ENCODE measurements at regions not wholly inside any gene's neighbourhood (a gene's known extent, or its start where the extent isn't known, plus 50 kb on each side); places are given as distances from the start of the nearest gene placed in this dataset.
A peak's percentile ranks its signal among the peaks of the same experiment; 100 is the strongest.

DNA sequence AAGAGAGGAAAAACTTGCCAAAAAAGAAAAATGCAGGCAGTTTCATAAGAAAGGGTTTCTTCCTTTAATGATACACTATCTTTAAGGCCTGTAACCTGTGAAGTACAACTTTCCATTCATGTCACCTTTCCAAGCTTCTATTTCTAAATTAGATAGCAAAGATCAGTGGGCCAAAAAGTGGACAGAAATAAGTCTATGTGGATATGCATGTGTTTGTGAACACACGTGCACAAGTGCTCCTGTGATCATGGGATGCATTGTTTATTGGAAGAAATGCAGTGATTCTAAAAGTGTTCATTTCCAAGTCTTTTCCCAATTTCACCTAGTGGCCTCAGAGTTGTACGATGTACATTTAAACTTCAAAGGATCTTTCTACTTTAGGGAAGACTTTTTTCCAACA lies 230.0 kb upstream of the BLID start:
- DNase-seq (ENCODE audit: low spot score), result no peak

DNA sequence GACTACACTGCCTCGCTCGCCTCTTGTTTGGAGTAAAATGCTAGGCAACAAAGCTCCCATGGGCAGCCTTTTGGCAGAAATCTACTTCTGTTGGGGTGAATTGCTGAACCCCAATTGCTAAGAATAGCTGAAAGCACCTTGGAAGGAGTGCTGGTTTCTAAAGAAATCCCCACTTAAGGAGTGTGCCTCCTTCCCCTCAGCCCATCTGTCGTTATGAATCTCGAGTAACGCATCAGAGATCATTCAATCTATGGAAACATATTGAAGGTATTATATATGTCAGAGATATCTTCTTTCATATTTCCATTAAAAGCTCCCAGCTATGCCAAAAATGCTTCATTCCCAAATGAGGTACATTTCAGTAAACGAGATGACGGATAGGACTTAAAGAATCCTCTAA lies 229.6 kb upstream of the BLID start:
- DNase-seq (ENCODE audit: low spot score), result no peak

DNA sequence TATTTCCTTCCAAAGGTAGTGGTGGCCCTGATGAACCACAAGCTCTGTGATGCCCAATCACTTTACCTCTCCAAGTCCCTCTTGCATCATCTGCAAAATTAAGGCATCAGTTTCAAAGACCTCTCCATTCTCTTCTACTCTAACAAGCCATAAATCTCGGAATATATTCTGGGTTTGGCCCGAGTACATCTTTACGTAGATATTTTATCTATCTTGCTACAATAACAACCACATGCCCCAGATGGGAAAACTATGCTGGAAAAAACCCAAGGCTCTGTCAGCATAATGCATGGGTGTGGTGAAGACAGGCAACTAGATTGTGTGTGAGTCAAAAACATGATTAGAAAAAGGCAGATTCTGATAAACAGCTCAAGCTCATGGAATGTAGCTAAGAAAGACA lies 228.2 kb upstream of the BLID start:
- no peak for DNase-seq (ENCODE audit: low spot score)

DNA sequence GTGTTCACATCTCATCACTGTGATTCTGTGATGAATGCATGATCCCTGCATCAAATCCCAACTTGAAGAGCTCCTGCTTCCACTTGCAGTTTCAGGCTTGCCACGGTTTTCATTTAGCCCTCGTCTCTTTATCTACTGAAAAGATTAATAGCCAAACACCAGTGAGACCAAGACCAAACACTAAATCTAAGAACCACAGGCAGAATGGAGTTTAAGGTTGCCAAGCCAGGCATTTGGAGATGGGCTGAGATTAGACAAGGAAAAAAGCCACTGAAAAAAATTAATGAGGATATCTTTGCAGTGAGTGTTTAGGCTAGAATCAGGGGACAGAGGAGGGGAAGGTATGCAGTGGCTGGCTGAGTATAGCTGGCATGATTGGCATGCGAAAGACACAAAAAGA lies 227.2 kb upstream of the BLID start:
- no peak for DNase-seq (ENCODE audit: low spot score)

DNA sequence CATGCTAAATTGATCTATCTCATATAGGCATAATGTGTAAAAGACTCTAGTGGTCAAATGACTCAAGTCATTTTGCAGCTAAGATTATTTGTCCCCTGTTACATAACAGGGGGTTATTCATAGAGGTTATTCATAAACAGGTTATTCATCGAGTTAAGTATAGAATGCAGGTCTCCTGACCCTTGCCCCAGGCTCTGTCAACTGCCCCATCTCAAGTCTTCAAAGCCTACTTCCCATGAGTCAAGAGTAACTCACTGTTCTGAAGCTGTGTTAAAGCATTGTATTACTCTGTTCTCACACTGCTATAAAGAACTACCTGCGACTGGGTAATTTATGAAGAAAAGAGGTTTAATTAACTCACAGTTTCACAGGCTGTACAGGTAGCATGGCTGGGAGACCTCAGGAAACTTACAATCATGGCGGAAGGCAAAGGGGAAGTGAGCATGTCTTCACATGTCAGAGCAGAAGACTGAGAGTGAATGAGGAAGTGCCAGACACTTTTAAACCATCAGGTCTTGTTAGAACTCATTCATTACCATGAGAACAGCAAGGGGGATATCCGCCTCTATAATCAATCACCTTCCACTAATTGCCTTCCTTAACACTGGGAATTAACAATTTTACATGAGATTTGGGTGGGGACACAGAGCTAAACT lies 226.2 kb upstream of the BLID start:
- DNase-seq (ENCODE audit: low spot score), result no peak

DNA sequence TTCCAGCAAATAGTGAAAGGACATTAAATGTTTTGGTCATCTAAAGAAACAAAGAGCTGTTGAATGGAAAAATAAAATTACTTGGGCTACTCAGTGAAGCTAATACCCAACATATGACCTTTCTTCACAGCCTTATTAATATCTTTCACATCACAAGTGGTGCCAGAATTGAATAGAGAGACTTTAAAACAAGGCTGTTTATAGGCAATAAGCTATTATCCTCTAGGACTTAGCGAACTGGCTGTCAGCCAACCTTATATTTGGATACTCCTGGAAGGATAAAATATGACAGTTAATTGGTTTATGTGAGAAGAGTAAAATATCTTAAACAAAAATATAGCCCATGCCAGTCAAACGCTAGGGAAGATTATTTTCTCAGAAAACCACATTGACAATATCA lies 225.5 kb upstream of the BLID start:
- DNase-seq (ENCODE audit: low spot score), result no peak

DNA sequence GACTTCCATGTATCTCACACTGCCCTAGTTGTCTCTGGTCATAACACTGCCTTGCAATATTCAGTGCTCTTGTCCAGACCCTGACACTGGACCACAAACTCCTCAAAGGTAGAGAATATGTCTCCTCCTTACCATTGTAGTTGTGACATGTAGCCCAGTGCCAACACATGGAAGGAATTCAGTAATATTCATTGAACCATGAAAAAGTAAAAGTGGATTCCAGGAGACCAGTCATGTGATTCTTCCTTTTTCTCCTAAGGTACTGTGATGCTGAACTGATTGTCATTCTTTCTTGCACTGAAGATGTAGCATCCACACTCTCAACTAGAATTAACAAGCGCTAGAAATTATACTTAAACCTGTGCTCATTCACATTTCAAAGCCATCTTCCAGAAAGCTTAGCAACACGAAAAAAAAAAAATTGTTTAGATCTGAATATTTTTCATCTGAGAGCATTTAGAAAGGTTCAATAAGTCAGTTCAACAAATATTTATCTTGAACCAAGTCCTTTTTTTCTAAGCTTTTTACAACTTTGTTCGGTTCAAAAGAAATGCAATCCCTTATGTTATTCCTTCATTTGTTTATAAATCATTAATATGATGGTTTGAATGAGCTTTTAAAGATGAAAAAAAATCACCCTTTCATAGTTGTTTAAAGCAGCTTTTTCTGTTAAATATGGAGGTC lies 224.7 kb upstream of the BLID start:
- DNase-seq (ENCODE audit: low spot score), result no peak

DNA sequence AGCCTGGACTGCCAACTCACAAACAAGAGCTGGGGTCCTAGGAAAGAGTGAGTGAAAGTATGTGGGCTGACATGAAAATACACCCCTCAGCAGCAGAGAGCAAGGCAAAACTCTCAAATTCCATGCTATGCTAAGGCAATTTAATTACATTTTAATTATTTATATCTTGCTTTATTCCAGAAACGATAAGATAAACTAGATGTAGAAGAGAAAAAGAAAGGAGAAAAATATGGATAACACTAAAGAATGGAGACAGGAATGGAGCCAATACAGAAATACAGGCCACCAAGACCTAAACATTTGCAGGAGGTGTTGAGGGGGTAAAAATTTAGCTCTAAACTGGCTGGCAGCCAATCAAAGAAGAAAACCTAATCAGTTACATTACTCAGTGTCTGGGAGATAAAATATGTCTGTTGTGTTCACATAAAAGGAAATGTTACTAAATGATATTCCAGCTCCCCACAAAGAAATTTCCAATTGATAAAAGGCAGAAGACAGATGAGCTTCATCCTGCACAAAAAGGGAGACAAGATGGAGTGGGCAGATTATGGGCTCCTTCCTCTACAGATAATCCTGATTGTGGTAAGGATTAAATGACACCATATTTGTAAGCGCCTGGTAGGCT lies 223.5 kb upstream of the BLID start:
- no peak for DNase-seq (ENCODE audit: low spot score)

DNA sequence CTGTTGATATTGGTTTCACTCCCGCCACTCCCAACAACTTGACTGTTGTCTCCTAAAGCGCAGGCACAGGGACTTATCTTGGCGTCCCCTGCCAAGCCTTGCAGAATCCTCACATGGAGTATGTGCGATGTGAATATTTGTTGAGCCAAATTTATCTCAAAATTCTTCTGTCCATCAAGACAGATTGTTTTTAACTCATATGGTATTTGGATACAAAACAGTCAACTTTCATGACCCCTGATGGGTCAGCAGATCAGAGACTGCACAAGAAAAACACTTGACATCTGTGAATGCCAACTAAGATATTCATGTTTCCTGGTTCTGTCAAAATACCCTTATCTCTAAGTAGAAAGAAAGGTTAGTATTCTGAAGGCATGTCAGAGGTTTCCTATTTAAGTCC lies 221.7 kb upstream of the BLID start:
- DNase-seq (ENCODE audit: low spot score), result no peak

DNA sequence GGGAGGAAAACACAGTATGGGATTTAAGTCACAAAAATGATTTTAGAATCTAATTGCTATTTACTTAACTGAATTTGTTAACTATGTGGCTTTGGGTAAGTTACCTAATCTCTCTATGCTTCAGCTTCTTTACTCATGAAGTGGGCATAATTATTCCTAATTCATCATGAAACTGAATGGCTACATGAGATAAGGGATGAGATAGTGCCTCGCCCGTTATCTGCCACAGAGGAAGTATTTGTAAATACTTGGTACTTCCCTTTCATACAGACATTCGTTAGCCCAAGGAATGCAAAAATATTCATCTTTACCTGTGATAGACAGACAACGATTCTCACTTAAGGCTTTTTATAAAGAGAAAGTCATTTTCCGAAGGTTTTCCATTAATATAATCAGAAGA lies 221.2 kb upstream of the BLID start:
- DNase-seq (ENCODE audit: low spot score), result no peak

DNA sequence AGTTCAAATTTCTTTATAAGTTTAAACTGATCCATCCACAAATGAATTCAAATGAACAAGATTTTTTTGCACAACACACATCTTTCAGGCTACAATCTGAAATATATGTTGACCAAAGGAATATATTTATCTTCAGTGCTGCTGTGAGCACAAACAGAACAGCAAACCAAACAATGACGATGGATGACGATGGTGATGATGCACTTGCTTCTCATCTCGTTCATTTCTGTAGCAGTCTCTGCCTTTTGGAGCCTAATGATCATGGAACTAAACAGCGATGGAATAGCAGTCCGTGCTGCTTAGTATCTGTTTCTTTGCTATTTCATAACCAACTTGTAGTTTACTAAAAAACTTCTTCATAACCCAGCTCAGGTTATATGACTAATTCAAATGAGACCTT lies 220.7 kb upstream of the BLID start:
- DNase-seq (ENCODE audit: low spot score), result no peak

DNA sequence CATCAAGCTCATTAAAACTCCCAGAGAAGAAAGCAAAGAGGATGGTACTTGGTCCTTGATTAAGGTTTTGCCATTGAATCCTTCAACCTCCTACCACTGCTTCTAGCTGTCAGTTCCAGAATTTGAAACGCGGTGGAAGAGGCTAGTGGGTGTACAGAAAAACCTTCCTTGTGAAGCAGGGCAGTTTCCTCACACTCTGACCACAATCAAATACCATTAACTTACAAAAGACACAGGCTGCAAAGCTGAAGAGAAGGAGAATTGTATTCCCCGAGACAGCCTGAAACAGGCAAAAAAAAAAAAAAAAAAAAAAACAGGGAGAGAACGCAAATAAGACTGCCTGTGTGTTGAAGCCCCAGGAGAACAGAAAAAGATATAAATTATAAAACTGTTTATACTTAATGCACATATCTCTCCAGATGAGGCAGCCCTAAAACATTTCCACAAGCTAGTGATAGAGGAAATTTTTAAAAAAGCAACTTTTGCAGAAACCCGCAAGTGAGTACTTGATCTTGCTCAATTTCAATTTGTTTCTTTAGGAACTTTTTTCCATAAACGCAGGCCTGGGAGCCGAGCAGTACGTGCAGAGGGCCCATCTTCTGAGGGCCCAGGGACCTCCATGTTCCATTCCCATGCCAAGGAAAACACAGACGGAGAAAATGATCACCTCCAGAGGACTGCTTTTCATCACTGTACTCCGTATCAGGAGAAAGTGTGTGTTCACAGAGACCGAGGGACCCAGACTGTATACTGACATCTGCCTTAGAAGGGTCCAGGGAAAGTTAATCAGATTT lies 218.7 kb upstream of the BLID start:
- no peak for DNase-seq (ENCODE audit: low spot score)

DNA sequence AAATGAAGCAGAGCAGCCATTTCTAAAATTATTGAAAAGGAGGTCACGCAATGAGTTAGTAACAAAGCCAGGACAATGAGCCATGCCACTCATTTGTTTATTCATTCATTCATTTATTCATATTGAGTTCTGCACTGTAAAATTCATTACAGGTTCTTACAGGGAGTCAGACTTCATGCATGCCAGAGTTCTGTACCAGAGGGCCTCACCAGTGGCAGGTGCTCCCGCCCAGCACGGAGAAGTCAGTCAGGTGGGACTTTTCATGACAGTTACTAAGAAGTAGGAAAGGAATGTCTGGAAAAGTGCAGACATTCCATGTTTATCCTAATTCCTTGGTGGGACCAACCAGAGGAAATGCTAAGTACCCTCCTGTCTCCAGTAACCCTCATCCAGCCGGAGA lies 217.5 kb upstream of the BLID start:
- DNase-seq (ENCODE audit: low spot score), result no peak

DNA sequence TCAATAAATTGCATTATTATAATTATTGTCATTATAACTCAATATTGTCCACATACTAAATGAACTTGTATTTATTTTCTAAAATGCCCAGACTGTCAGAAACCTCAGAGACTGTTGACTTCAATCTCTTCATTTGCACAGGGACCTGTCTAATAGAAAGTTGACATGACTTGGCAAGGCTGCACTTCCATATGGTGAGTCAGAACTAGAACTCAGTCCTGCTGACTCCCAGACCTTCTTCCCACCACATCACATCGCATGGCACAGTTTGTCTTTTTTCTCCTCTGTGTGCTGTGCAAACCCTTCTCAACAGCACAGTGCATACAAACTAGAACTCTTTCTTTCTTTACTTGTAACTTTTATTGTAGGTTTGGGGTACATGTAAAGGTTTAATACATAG lies 215.1 kb upstream of the BLID start:
- no peak for DNase-seq (ENCODE audit: low spot score)

DNA sequence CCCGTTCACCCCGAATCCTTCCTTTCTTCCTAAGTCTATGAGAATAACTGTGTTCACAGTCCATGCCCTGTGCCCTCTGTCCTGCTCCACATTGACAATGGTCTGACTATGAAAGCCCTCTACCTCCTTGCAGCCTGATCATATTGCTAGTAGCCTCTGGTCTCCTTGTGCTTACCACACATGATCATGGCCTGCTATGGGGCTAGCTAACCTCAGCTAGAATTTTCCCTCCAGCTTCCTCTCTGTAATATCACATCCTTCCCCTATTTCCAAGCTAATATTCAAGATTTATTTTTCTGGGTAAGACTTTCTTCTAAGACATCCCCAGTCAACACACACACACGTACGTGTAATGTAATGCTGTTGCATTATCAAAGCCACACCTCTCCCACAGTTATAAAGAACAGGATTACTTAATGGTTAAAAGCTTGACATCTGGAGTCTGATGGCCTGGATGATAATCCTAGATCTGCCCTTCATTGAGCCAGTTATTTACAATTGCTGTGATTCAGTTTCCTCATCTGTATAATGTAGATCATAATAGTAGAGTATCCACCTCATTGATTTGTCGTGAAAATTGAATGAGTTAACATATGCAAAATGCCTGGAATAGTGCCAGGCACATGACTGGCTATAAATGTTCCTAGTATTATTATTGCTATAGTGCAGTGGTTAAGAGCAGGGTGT lies 214.4 kb upstream of the BLID start:
- DNase-seq (ENCODE audit: low spot score), result no peak

DNA sequence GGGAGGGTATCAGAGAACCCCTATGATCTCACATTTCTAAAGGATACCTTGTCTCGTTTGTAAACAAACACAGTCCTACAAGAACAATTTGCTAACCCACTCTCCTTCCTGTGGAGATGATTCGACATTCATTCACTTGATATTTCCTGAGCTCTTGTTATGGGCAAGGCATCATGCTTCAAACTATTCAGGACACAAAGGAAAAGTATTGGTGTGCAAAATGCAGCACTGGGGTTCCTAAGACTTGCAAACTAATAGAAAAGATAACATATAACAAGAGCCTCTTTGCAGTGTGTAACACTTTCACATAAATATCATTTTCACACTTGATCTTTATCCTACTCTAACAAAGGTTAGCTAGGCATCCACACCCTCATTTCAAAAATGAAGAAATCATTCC lies 211.5 kb upstream of the BLID start:
- DNase-seq (ENCODE audit: low spot score), result no peak

DNA sequence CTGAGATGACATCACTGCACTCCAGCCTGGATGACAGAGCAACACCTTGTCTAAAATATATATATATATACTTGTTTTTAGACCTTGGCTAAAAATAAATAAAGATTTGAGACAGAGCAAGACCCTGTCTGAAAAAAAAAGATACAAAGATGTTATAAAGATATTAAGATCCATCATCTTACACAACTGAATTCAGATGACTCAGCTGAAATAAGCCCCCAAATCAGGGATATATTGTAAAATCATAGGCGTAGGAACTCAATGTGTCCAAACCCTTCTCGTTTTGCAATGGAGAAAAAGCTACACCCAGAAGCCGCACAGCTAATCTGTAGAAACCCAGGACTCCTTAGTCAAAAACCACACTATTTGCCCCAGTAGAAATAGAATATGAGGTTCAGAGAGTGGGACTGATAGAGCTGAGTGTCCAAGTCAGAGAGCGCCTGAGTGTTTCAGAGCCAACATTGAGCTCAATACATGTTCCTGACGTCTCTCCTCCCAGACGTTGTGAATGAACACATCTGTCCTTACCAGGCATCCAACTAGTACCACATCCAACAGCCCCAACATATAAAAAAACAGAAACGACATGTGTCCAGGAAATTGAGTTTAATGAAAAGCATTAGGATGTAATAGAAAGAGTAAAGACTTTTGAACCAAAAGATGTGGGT lies 207.9 kb upstream of the BLID start:
- no peak for DNase-seq (ENCODE audit: low spot score)

DNA sequence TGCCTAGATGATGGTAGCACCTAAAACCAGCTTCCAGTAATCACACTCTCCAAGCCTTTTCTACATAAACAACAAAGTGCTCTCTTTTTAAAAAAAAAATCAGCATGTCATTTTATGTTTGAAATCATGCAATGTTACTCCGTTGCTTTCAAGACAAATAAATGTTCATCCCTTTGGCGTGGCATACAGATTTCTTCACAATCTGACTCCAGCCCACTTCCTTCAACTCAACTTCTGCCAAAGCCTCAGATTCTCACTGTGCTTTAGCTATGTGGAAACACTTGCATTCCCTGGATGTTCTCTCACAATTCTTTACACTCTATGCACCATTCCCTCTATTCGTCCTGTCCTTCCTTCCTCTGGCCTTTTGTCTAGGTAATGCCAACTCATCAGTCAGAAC lies 206.3 kb upstream of the BLID start:
- DNase-seq (ENCODE audit: low spot score), result no peak

DNA sequence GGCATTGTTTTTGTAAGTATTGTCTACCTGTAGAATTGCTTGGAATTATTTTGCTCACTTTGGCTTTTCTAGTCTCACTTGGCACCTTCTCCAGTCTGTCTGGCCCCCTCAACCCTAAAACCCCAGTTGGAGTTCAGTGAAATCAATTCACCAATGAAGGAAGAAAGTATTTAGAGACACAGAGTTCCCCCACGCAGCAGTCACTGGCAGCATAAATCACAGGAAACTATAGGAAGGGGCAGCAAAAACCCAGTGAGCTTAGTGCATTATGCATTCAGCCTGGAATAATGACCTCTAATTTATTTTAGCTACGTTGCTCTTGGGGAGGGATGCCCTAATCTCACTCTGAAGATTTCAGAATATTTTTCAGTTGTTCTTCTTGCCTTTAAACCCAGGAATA lies 204.7 kb upstream of the BLID start:
- no peak for DNase-seq (ENCODE audit: low spot score)

DNA sequence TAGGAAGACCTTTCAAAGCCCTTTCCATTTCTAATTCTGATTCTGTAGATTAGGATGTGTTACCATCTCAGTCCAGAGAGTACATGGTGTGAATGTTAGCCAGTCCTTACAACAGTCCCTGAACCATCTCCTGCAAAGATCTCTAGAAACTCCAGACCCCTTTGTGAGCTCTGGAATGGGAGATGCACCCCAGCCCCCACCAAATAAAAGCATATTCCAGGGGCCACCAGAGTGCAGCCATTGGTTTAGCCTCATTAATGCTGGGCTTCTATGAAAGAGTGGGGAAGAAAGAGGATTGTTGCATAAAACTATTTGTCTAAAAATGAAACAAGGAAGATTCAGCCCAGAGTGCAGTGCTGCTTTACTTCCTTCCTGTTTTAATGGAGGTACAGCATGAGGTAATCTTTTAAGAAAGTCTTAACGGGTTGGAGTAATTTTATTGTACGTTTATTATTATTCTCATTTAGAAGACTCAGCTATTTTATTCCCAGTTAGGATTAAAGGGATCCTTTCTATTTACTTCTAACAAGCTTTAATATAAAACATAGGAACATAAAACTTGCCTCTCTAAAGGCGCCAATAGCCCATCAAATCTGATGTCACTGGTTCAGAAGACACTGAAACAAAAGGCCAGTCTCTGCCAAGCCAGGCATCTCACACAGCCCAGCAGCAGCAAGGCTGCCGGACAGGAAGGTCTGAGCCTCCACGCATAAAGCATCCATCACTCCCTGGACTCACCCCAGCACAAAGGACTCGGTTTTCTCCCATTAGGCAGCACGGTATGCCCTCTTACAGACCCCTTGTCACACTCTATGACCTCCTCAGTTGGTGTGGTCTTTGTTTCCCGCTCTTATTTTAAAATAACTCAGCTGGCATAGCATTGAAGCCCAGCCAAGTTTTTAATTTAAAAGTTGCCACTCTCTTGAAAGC lies 203.9 kb upstream of the BLID start:
- DNase-seq (ENCODE audit: low spot score), result peak; percentile 91

DNA sequence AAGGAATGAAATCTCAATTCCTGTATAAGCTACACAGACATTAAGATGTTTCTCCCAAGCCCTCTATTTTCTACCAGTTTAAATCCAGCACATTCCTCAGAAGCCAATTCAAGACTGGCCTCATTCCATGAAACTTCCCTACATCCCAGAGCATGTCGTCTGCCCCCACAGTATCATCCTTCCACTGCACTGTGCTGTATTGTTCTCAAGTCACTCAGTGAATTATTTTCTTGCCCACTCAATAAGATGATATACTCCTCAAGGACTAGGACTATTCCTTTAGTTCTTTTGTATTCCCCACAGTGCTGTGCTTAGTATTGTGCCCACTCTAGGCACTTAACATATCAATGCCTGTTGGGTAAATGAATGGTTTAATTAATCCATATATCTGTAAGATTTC lies 203.1 kb upstream of the BLID start:
- DNase-seq (ENCODE audit: low spot score), result no peak
